ENCODE measurements at regions not wholly inside any gene's neighbourhood (a gene's known extent, or its start where the extent isn't known, plus 50 kb on each side); places are given as distances from the start of the nearest gene placed in this dataset.

DNA sequence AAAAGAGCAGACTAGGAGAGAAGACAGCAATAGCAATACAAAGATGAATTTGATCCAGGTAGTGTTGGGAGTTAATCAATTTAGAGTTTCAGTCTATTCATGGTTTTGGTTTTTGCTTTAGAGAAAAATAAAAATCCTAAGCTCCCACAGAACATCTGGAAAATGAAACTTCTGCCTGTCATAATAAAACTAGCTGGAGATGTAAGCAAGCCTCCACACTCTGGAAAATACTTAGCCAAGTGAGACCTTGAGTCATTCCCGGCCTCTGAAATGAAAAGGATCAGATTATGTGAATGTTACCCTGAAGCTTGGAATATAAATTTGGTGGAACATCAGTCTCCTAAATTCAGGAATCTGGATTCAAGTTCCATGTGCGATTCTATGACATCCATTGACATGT is 485.6 kb upstream of the SPRED2 start:
- Histone ChIP-seq H3K36me3 (no peaks in the 10 kb centered on the region), H3K27me3 (no peaks in the 10 kb centered on the region), H3K4me1 (peaks cover 0 to 3% of the 10 kb centered on the region in 2 donors), H3K9me3 (no peaks in the 10 kb centered on the region), H3K4me3 (no peak overlapping the region), H3K27ac (peak overlapping the region; percentile 51 to 60)
- DNase-seq, result peak in 1 of 2 donors; percentile 19
- TF ChIP-seq, protein P1, sequence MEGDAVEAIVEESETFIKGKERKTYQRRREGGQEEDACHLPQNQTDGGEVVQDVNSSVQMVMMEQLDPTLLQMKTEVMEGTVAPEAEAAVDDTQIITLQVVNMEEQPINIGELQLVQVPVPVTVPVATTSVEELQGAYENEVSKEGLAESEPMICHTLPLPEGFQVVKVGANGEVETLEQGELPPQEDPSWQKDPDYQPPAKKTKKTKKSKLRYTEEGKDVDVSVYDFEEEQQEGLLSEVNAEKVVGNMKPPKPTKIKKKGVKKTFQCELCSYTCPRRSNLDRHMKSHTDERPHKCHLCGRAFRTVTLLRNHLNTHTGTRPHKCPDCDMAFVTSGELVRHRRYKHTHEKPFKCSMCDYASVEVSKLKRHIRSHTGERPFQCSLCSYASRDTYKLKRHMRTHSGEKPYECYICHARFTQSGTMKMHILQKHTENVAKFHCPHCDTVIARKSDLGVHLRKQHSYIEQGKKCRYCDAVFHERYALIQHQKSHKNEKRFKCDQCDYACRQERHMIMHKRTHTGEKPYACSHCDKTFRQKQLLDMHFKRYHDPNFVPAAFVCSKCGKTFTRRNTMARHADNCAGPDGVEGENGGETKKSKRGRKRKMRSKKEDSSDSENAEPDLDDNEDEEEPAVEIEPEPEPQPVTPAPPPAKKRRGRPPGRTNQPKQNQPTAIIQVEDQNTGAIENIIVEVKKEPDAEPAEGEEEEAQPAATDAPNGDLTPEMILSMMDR (IDR thresholded peaks at IDR 0.05), result no peak
- TF ChIP-seq POLR2A (IDR thresholded peaks at IDR 0.05), result no peak
- intact Hi-C loops (cut with DNase I; ENCODE audit: low total_unique reads), result no loop called here

DNA sequence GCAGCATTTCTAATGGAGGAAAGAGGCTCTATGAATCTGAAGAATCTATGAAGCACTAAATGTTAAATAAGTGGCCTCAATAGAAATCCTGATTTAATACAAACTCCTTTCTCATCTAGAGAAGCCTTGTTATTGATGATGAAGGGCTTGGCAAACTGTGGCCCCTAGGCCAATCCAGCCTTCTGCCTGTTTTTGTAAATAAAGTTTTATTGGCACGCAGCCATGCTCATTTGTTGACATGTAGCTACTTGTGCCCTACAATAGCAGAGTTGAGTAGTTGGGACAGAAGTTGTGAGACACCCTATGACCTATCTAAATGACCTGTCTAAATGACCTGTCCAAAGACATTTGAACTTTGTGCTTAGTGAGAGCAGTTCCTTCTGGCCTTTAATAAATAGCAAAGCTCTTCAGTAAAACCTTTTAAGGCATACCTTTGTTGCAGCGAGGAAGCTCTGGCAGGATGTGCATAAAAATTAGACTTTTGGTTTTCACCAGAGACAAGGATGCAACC is 484.4 kb upstream of the SPRED2 start:
- Histone ChIP-seq H3K9me3 (no peaks in the 10 kb centered on the region), H3K27ac (peak overlapping the region in 1 of 2 donors; percentile 26), H3K36me3 (no peaks in the 10 kb centered on the region), H3K4me1 (peaks cover 0 to 3% of the 10 kb centered on the region in 2 donors), H3K27me3 (no peaks in the 10 kb centered on the region), H3K4me3 (no peak overlapping the region)
- TF ChIP-seq, protein P1 (IDR thresholded peaks at IDR 0.05), result no peak
- TF ChIP-seq POLR2A (IDR thresholded peaks at IDR 0.05), result no peak
- intact Hi-C loops (cut with DNase I; ENCODE audit: low total_unique reads), result no loop called here
- no peak for DNase-seq

DNA sequence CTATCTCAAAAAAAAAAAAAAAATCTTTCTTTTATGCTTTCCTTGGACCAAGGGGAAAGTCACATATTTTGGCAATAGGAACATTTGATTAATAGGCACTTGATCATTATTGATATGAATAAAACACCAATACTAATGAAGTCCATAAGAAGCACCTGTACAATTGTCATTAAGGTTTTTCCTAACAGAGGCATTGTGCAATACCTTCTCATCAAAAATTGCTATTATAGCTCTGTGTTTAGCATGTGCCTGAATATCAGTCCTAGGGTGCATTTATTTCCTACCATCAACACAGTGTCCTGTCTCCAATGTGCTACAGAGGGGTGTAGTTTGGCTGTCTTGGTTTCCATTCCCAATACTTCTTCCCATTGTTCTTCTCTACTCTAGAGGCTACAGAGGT is 483.8 kb upstream of the SPRED2 start:
- Histone ChIP-seq H3K4me3 (no peak overlapping the region), H3K27me3 (no peaks in the 10 kb centered on the region), H3K36me3 (no peaks in the 10 kb centered on the region), H3K27ac (no peak overlapping the region), H3K4me1 (peaks cover 0 to 3% of the 10 kb centered on the region in 2 donors), H3K9me3 (no peaks in the 10 kb centered on the region)
- TF ChIP-seq, protein P1 (IDR thresholded peaks at IDR 0.05), result no peak
- TF ChIP-seq POLR2A (IDR thresholded peaks at IDR 0.05), result no peak
- DNase-seq, result no peak
- intact Hi-C loops (cut with DNase I; ENCODE audit: low total_unique reads), result no loop called here

DNA sequence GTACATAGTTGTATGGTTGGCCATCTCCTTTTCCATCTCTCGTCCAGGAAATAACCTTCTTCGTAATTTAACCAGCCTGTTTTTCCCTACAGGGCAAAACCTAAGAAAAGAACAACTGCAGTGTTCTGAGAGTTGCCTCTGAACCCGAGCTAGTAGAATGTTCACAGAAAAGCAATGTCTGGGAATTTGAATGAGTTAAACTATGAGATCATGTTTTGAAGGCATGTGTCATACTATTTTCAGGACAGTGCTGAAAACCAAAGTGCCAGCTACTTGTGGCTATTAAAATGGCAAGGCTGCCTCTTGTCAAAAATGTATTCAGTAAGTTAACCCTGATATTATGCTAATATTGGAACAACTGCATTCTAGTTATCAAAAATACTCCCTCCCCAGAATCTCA is 482.9 kb upstream of the SPRED2 start:
- Histone ChIP-seq H3K4me3 (no peak overlapping the region), H3K36me3 (no peaks in the 10 kb centered on the region), H3K27ac (no peak overlapping the region), H3K4me1 (peaks cover 0 to 3% of the 10 kb centered on the region in 2 donors), H3K27me3 (no peaks in the 10 kb centered on the region), H3K9me3 (no peaks in the 10 kb centered on the region)
- DNase-seq, result no peak
- TF ChIP-seq POLR2A (IDR thresholded peaks at IDR 0.05), result no peak
- TF ChIP-seq, protein P1 (IDR thresholded peaks at IDR 0.05), result no peak
- intact Hi-C loops (cut with DNase I; ENCODE audit: low total_unique reads), result no loop called here

DNA sequence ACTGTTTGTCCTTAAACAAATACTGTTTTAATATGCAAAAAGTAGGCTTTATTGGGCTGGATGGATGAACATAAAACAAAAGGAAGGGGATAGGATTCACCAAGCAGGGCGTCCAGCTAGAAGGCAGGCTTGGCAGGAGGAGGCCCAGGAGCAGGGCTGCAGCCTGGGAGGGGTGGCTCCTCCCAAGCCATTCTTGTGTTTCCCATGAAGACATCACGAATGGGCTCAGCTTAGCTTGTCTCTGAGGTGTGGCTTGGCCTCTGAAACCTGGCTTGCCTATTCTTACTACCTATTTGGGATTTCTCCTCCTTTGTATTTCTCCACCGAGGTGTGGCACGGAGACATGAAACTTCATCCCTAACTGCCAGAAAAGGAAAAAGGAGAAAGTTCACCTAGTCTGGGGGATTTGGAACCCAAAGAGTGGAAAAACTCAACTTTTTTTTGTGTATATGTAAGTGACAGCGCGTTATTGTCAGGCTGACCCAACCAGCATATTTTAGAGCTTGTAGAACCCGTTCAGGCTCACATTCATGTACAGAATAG is 481.9 kb upstream of the SPRED2 start:
- Histone ChIP-seq H3K4me1 (peaks cover 0 to 3% of the 10 kb centered on the region in 2 donors), H3K36me3 (no peaks in the 10 kb centered on the region), H3K27me3 (no peaks in the 10 kb centered on the region), H3K27ac (no peak overlapping the region), H3K4me3 (no peak overlapping the region), H3K9me3 (no peaks in the 10 kb centered on the region)
- intact Hi-C loops (cut with DNase I; ENCODE audit: low total_unique reads), result no loop called here
- no peak for TF ChIP-seq POLR2A (IDR thresholded peaks at IDR 0.05)
- TF ChIP-seq, protein P1 (IDR thresholded peaks at IDR 0.05), result no peak
- no peak for DNase-seq
